ENCODE measurements at regions not wholly inside any gene's neighbourhood (a gene's known extent, or its start where the extent isn't known, plus 50 kb on each side); places are given as distances from the start of the nearest gene placed in this dataset.

- Histone ChIP-seq H3K27ac (no peak overlapping the region), H3K4me1 (no peaks in the 10 kb centered on the region), H3K4me3 (no peak overlapping the region), H3K36me3 (no peaks in the 10 kb centered on the region), H3K27me3 (no peaks in the 10 kb centered on the region), H3K9me3 (no peaks in the 10 kb centered on the region)
- intact Hi-C loops (cut with DNase I; ENCODE audit: low total_unique reads) (no loop called here), in situ Hi-C loops (cut with MboI; ENCODE audit: low sequenced_read_pairs in 4 of 4) (no loop called here)
- no peak for TF ChIP-seq POLR2A (IDR thresholded peaks at IDR 0.05)
- TF ChIP-seq CTCF (IDR thresholded peaks at IDR 0.05 in 4 of 5, conservative IDR thresholded peaks at IDR 0.05 in 1 of 5): no peak
- ATAC-seq: no peak
- no peak for DNase-seq
Measured at GRCh38 chr5:155472780-155473179, 459.2 kb downstream of the KIF4B start.

GRCh38 chr5:155475318-155475717, 461.8 kb downstream of the KIF4B start:
- ATAC-seq (no peak), DNase-seq (no peak)
- Histone ChIP-seq H3K4me3 (no peak overlapping the region), H3K4me1 (no peaks in the 10 kb centered on the region), H3K27me3 (no peaks in the 10 kb centered on the region), H3K36me3 (no peaks in the 10 kb centered on the region), H3K27ac (no peak overlapping the region), H3K9me3 (no peaks in the 10 kb centered on the region)
- TF ChIP-seq POLR2A (IDR thresholded peaks at IDR 0.05) (no peak), CTCF (IDR thresholded peaks at IDR 0.05 in 4 of 5, conservative IDR thresholded peaks at IDR 0.05 in 1 of 5) (no peak)
- intact Hi-C loops (cut with DNase I; ENCODE audit: low total_unique reads) (no loop called here), in situ Hi-C loops (cut with MboI; ENCODE audit: low sequenced_read_pairs in 4 of 4) (no loop called here)

GRCh38 chr5:155480731-155481131, 467.2 kb downstream of the KIF4B start:
- no peaks in the 10 kb centered on the region for H3K4me1 ChIP-seq
- no peak for ATAC-seq
- in situ Hi-C loops (cut with MboI; ENCODE audit: low sequenced_read_pairs in 4 of 4) (no loop called here), intact Hi-C loops (cut with DNase I; ENCODE audit: low total_unique reads) (no loop called here)
- TF ChIP-seq CTCF (IDR thresholded peaks at IDR 0.05 in 4 of 5, conservative IDR thresholded peaks at IDR 0.05 in 1 of 5) (no peak), POLR2A (IDR thresholded peaks at IDR 0.05) (no peak)
- H3K4me3 ChIP-seq: no peak overlapping the region
- H3K27me3 ChIP-seq: no peaks in the 10 kb centered on the region
- H3K27ac ChIP-seq: no peak overlapping the region
- H3K9me3 ChIP-seq: no peaks in the 10 kb centered on the region
- no peak for DNase-seq
- no peaks in the 10 kb centered on the region for H3K36me3 ChIP-seq

GRCh38 chr5:155481182-155481581, 467.6 kb downstream of the KIF4B start:
- Histone ChIP-seq H3K4me1 (no peaks in the 10 kb centered on the region), H3K27ac (no peak overlapping the region), H3K4me3 (no peak overlapping the region), H3K27me3 (no peaks in the 10 kb centered on the region), H3K36me3 (no peaks in the 10 kb centered on the region), H3K9me3 (no peaks in the 10 kb centered on the region)
- DNase-seq (no peak), ATAC-seq (no peak)
- in situ Hi-C loops (cut with MboI; ENCODE audit: low sequenced_read_pairs in 4 of 4) (no loop called here), intact Hi-C loops (cut with DNase I; ENCODE audit: low total_unique reads) (no loop called here)
- TF ChIP-seq CTCF (IDR thresholded peaks at IDR 0.05 in 4 of 5, conservative IDR thresholded peaks at IDR 0.05 in 1 of 5): no peak
- no peak for TF ChIP-seq POLR2A (IDR thresholded peaks at IDR 0.05)

- DNase-seq (no peak), ATAC-seq (no peak)
- no peak overlapping the region for H3K4me3 ChIP-seq
- no peaks in the 10 kb centered on the region for H3K36me3 ChIP-seq
- intact Hi-C loops (cut with DNase I; ENCODE audit: low total_unique reads): no loop called here
- TF ChIP-seq CTCF (IDR thresholded peaks at IDR 0.05 in 4 of 5, conservative IDR thresholded peaks at IDR 0.05 in 1 of 5) (no peak), POLR2A (IDR thresholded peaks at IDR 0.05) (no peak)
- H3K27ac ChIP-seq: no peak overlapping the region
- H3K9me3 ChIP-seq: no peaks in the 10 kb centered on the region
- in situ Hi-C loops (cut with MboI; ENCODE audit: low sequenced_read_pairs in 4 of 4): no loop called here
- H3K4me1 ChIP-seq: no peaks in the 10 kb centered on the region
- H3K27me3 ChIP-seq: no peaks in the 10 kb centered on the region
Measured at GRCh38 chr5:155482428-155482827, 468.9 kb downstream of the KIF4B start.

Data from gastrocnemius medialis (tissue), 4 donors.